K562 (cell line): ENCODE measurements at regions not wholly inside any gene's neighbourhood (a gene's known extent, or its start where the extent isn't known, plus 50 kb on each side); places are given as distances from the start of the nearest gene placed in this dataset.

Experiments used
- ATAC-seq: fragments of 200-7000 bp; cut with Tn5 transposase; 3 replicates; pipeline ENCODE4 v1.9.1; 2020; ENCODE audit warnings: moderate library complexity
- BruUV-seq: library from RNA; stranded (reverse); fragments of 400-500 nt; replicated peaks from 2 replicates; lab custom pipeline; 2021; lab: Mats Ljungman, UMichigan
- CTCF ChIA-PET: fragments of 300-600 bp; formaldehyde crosslinking; extraction: SDS; loops from one replicate; lab custom pipeline; 2021; ENCODE audit warnings: low intra/inter-chr PET ratio; lab: Yijun Ruan, JAX
- POLR2A ChIA-PET: fragments of 300-600, 350-650 bp; sonication (Branson Sonifier 250); formaldehyde crosslinking; extraction: SDS; loops from one replicate; lab custom pipeline; 2021; ENCODE audit warnings: antibody characterized with exemption, inconsistent platforms; lab: Yijun Ruan, JAX
- DNase-seq, 4 experiments: peaks; one replicate each; pipeline versions ENCODE4 v3.0.0 to v3.0.0-alpha.2; 2011 to 2018; ENCODE audit warnings: low spot score in 3 of 4, mixed read lengths in 3 of 4; ENCODE audit errors: extremely low read depth in 1 of 4
- FAIRE-seq: peaks from 2 replicates; lab custom pipeline; 2011; peaks lifted over from hg19 to GRCh38; lab: Jason Lieb, UNC
- H2AFZ ChIP-seq: 2 replicates; pipeline ENCODE4 v1.6.0; 2011; ENCODE audit warnings: low read depth, low read length, control low read depth, inconsistent platforms
- H3K27ac ChIP-seq: fragments of 200-600 bp; 3 replicates; pipeline ENCODE4 v1.8.0; 2011; ENCODE audit warnings: low read depth, mild to moderate bottlenecking, control low read depth, inconsistent platforms, low read length, moderate library complexity, mixed read lengths; ENCODE audit errors: extremely low read depth
- H3K27me3 ChIP-seq, 2 experiments: fragments of 300-600 bp in 1 of 2; 2 replicates in 1 of 2; 3 replicates in 1 of 2; pipeline versions ENCODE4 v1.6.0 to v1.8.0; 2011; ENCODE audit warnings: inconsistent platforms in 2 of 2, low read length in 2 of 2, mild to moderate bottlenecking in 1 of 2, mixed read lengths in 1 of 2, moderate library complexity in 1 of 2; ENCODE audit not compliant: control insufficient read depth in 2 of 2, insufficient read depth in 2 of 2
- H3K36me3 ChIP-seq: fragments of 300-600 bp; 3 replicates; pipeline ENCODE4 v1.8.0; 2011; ENCODE audit warnings: mild to moderate bottlenecking, low read length, inconsistent platforms; ENCODE audit not compliant: control insufficient read depth, insufficient read depth
- H3K4me1 ChIP-seq, 2 experiments: fragments of 200-600 bp in 1 of 2; replicated peaks in 1 of 2; 2 replicates in 1 of 2; 3 replicates in 1 of 2; pipeline versions ENCODE4 v1.5.1 to v1.8.0; 2011; ENCODE audit warnings: inconsistent platforms in 2 of 2, low read length in 2 of 2, mild to moderate bottlenecking in 1 of 2, mixed read lengths in 1 of 2, moderate library complexity in 1 of 2; ENCODE audit not compliant: control insufficient read depth in 2 of 2, insufficient read depth in 2 of 2
- H3K4me2 ChIP-seq: 2 replicates; pipeline ENCODE4 v1.6.1; 2011; ENCODE audit warnings: low read length, control low read depth, inconsistent platforms, mixed read lengths; ENCODE audit not compliant: insufficient read depth
- H3K4me3 ChIP-seq: fragments of 200-600 bp; sonication (generic), shearing (Covaris generic); 2 replicates; pipeline ENCODE4 v1.5.1; 2016; ENCODE audit warnings: control low read depth, inconsistent platforms
- H3K79me2 ChIP-seq: fragments of 200-600 bp; 3 replicates; pipeline ENCODE4 v1.8.0; 2011; ENCODE audit warnings: low read length, inconsistent platforms; ENCODE audit not compliant: control insufficient read depth, insufficient read depth
- H3K9ac ChIP-seq, 2 experiments: 2 replicates each; pipeline versions ENCODE4 v1.6.0 to v1.6.1; 2011; ENCODE audit warnings: low read depth in 2 of 2, low read length in 2 of 2, control low read depth in 1 of 2, inconsistent platforms in 1 of 2, mild to moderate bottlenecking in 1 of 2, mixed read lengths in 1 of 2; ENCODE audit not compliant: insufficient read depth in 1 of 2
- H3K9me1 ChIP-seq: one replicate; pipeline ENCODE4 v1.6.0; 2011; ENCODE audit warnings: inconsistent platforms, mild to moderate bottlenecking, low read length, moderate library complexity; ENCODE audit not compliant: control insufficient read depth, insufficient read depth
- H3K9me3 ChIP-seq: replicated peaks from 2 replicates; pipeline ENCODE4 v1.5.1; 2011; ENCODE audit warnings: low read depth, low read length, inconsistent platforms; ENCODE audit not compliant: control insufficient read depth, insufficient read depth
- H4K20me1 ChIP-seq: replicated peaks from 2 replicates; pipeline ENCODE4 v1.6.1; 2011; ENCODE audit warnings: low read length, inconsistent platforms, mixed read lengths; ENCODE audit not compliant: control insufficient read depth, insufficient read depth
- ARID2 ChIP-seq: fragments of 450-650 bp; IDR thresholded peaks from 2 replicates; pipeline ENCODE4 v1.6.1; 2017; ENCODE audit warnings: antibody characterized with exemption, mild to moderate bottlenecking
- CEBPG ChIP-seq, 3 experiments: fragments of 200-800 bp in 1 of 3; sonication (Bioruptor generic) in 1 of 3; sonication (generic) in 1 of 3; formaldehyde crosslinking in 1 of 3; IDR thresholded peaks in 2 of 3; conservative IDR thresholded peaks in 1 of 3; 2 replicates each; pipeline versions ENCODE4 v1.6.1 to v1.8.0; 2016 to 2022; ENCODE audit warnings: missing compliant biosample characterization in 2 of 3, missing genetic modification characterization in 2 of 3, mild to moderate bottlenecking in 1 of 3, missing genetic modification reagents in 1 of 3
- EP300 ChIP-seq: IDR thresholded peaks from 2 replicates; pipeline ENCODE4 v1.6.1; 2012; ENCODE audit warnings: low read length, improper control_type of control experiment
- FOXP1 ChIP-seq: sonication (generic); formaldehyde crosslinking; IDR thresholded peaks from 2 replicates; pipeline ENCODE4 v1.8.0; 2022; ENCODE audit warnings: mild to moderate bottlenecking, missing genetic modification reagents
- GABPB1 ChIP-seq: sonication (generic); formaldehyde crosslinking; IDR thresholded peaks from 2 replicates; pipeline ENCODE4 v1.8.0; 2022; ENCODE audit warnings: mild to moderate bottlenecking, missing genetic modification reagents
- GATAD2A ChIP-seq: fragments of 450-650 bp; IDR thresholded peaks from 2 replicates; pipeline ENCODE4 v1.6.1; 2017
- HNRNPK ChIP-seq: fragments of 200-400 bp; formaldehyde crosslinking; IDR thresholded peaks from one replicate; pipeline ENCODE4 v1.6.1; 2018; ENCODE audit warnings: mild to moderate bottlenecking, low read depth, low read length; ENCODE audit not compliant: poor library complexity, severe bottlenecking
- MAFK ChIP-seq: IDR thresholded peaks from 2 replicates; pipeline ENCODE4 v1.6.1; 2011; ENCODE audit warnings: low read length, improper control_type of control experiment
- NR1H2 ChIP-seq: sonication (generic); formaldehyde crosslinking; IDR thresholded peaks from 2 replicates; pipeline ENCODE4 v1.4.0; 2020; ENCODE audit warnings: mild to moderate bottlenecking, missing genetic modification reagents
- RBFOX2 ChIP-seq: fragments of 200-400 bp; formaldehyde crosslinking; IDR thresholded peaks from 2 replicates; pipeline ENCODE4 v1.6.1; 2017; ENCODE audit warnings: low read depth, mild to moderate bottlenecking, low read length, moderate library complexity
- RBM17 ChIP-seq: fragments of 200-400 bp; formaldehyde crosslinking; IDR thresholded peaks from 2 replicates; pipeline ENCODE4 v1.6.1; 2017; ENCODE audit warnings: low read depth, mild to moderate bottlenecking, low read length, borderline replicate concordance
- RCOR1 ChIP-seq, 2 experiments: IDR thresholded peaks; 2 replicates each; pipeline ENCODE4 v1.6.1; 2012; ENCODE audit warnings: low read depth in 2 of 2, low read length in 2 of 2, borderline replicate concordance in 1 of 2, improper control_type of control experiment in 1 of 2
- SMARCE1 ChIP-seq: fragments of 450-650 bp; IDR thresholded peaks from 2 replicates; pipeline ENCODE4 v1.7.1; 2016; ENCODE audit warnings: mild to moderate bottlenecking
- THRA ChIP-seq: fragments of 450-650 bp; IDR thresholded peaks from 2 replicates; pipeline ENCODE4 v1.6.1; 2017; ENCODE audit warnings: mild to moderate bottlenecking, moderate library complexity
- ZNF280A ChIP-seq: fragments of 450-650 bp; IDR thresholded peaks from 2 replicates; pipeline ENCODE4 v1.6.1; 2018; ENCODE audit warnings: mild to moderate bottlenecking, low read depth; ENCODE audit not compliant: partially characterized antibody
- ZNF586 ChIP-seq: fragments of 450-650 bp; formaldehyde crosslinking; conservative IDR thresholded peaks from 2 replicates; pipeline ENCODE4 v1.4.0; 2020; ENCODE audit warnings: mild to moderate bottlenecking, moderate library complexity
- WGBS: fragments of 100-300 bp; shearing (Covaris generic); methylation state at CpG from one replicate; pipeline ENCODE4 v1.1.6; 2016; ENCODE audit warnings: low coverage, mixed read lengths; ENCODE audit not compliant: insufficient coverage; ENCODE audit errors: missing lambda C conversion rate; 5-methylcytosine and 5-hydroxymethylcytosine counted together
- in situ Hi-C: fragments of 300-500 bp; cut with MboI; formaldehyde crosslinking; loops from 4 replicates; pipeline ENCODE4 v1.15.0; 2018; ENCODE audit warnings: inconsistent platforms, mixed read lengths
- intact Hi-C: fragments of 100-400 bp; cut with micrococcal nuclease; formaldehyde crosslinking; loops from 2 replicates; pipeline ENCODE4 v1.14.2; 2022
- TF ChIP-seq, protein P1 (sequence below): fragments of 250-450 bp; sonication (Bioruptor Pico); IDR thresholded peaks from 2 replicates; pipeline ENCODE4 v1.4.0; 2020; ENCODE audit warnings: mild to moderate bottlenecking, moderate library complexity
- TF ChIP-seq, protein P2 (sequence below): fragments of 250-450 bp; sonication (Bioruptor Pico); IDR thresholded peaks from 2 replicates; pipeline ENCODE4 v1.4.0; 2020; ENCODE audit warnings: borderline replicate concordance

GRCh38 chr9:7636309-7636708 is 163.3 kb downstream of the DMAC1 start:
- Histone ChIP-seq H3K4me3 (no peak overlapping the region), H3K9me1 (no peaks in the 10 kb centered on the region), H3K4me1 (no peaks in the 10 kb centered on the region), H3K4me2 (no peak overlapping the region), H3K27ac (no peak overlapping the region), H3K36me3 (no peaks in the 10 kb centered on the region), H4K20me1 (no peaks in the 10 kb centered on the region), H2AFZ (no peak overlapping the region), H3K27me3 (no peaks in the 10 kb centered on the region), H3K9me3 (no peaks in the 10 kb centered on the region), H3K9ac (no peak overlapping the region), H3K79me2 (no peaks in the 10 kb centered on the region)
- in situ Hi-C loops (no loop called here), intact Hi-C loops (no loop called here)
- FAIRE-seq = no peak
- ChIA-PET POLR2A (no interaction called here), CTCF (no interaction called here)
- no peak for TF ChIP-seq EP300
- TF ChIP-seq RBFOX2 = no peak
- no peak for TF ChIP-seq THRA
- TF ChIP-seq HNRNPK = no peak
- TF ChIP-seq ARID2 = no peak
- TF ChIP-seq, protein P1, sequence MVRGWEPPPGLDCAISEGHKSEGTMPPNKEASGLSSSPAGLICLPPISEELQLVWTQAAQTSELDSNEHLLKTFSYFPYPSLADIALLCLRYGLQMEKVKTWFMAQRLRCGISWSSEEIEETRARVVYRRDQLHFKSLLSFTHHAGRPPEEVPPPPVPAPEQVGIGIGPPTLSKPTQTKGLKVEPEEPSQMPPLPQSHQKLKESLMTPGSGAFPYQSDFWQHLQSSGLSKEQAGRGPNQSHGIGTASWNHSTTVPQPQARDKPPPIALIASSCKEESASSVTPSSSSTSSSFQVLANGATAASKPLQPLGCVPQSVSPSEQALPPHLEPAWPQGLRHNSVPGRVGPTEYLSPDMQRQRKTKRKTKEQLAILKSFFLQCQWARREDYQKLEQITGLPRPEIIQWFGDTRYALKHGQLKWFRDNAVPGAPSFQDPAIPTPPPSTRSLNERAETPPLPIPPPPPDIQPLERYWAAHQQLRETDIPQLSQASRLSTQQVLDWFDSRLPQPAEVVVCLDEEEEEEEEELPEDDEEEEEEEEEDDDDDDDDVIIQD (CRISPR knock-in tag) = no peak
- no peak for TF ChIP-seq CEBPG (CRISPR knock-in tag; IDR thresholded peaks at IDR 0.05)
- no peak for TF ChIP-seq CEBPG (tag; conservative IDR thresholded peaks at IDR 0.05 in 1 of 2, IDR thresholded peaks at IDR 0.05 in 1 of 2)
- no peak for TF ChIP-seq RCOR1 (IDR thresholded peaks at IDR 0.05; ENCODE audit: borderline replicate concordance in 1 of 2, low read depth in 2 of 2, low read length in 2 of 2)
- TF ChIP-seq MAFK = no peak
- TF ChIP-seq, protein P2, sequence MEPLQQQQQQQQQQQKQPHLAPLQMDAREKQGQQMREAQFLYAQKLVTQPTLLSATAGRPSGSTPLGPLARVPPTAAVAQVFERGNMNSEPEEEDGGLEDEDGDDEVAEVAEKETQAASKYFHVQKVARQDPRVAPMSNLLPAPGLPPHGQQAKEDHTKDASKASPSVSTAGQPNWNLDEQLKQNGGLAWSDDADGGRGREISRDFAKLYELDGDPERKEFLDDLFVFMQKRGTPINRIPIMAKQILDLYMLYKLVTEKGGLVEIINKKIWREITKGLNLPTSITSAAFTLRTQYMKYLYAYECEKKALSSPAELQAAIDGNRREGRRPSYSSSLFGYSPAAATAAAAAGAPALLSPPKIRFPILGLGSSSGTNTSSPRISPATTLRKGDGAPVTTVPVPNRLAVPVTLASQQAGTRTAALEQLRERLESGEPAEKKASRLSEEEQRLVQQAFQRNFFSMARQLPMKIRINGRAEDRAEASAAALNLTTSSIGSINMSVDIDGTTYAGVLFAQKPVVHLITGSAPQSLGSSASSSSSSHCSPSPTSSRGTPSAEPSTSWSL (CRISPR knock-in tag) = no peak
- no peak for TF ChIP-seq RBM17
- no peak for TF ChIP-seq FOXP1 (CRISPR knock-in tag)
- TF ChIP-seq SMARCE1 = no peak
- TF ChIP-seq GABPB1 = no peak
- TF ChIP-seq ZNF586 (CRISPR knock-in tag) = no peak
- TF ChIP-seq ZNF280A = no peak
- no peak for TF ChIP-seq GATAD2A
- TF ChIP-seq NR1H2 (CRISPR knock-in tag) = no peak
- no peak for ATAC-seq
- no TSS peak for BruUV-seq
- DNase-seq = no peak
- 0% methylated on average over 2 of the region's 2 CpGs for WGBS
